GM19023 (cell line): ENCODE measurements at regions not wholly inside any gene's neighbourhood (a gene's known extent, or its start where the extent isn't known, plus 50 kb on each side); places are given as distances from the start of the nearest gene placed in this dataset.

ENCODE experiments used
- ATAC-seq: cut with Tn5 transposase; IDR thresholded peaks from one replicate; pipeline ENCODE4 v1.9.1; 2021; ENCODE audit warnings: mild to moderate bottlenecking, moderate library complexity; ENCODE audit not compliant: unreplicated experiment

- ATAC-seq: no peak
Observed at GRCh38 chr18:56323673-56324072, 314.7 kb downstream of the TXNL1 start.

GRCh38 chr18:56322406-56322805, 316.0 kb downstream of the TXNL1 start:
- no peak for ATAC-seq

- ATAC-seq: no peak
Observed at GRCh38 chr18:56321470-56321869, 316.9 kb downstream of the TXNL1 start.

- no peak for ATAC-seq
Observed at GRCh38 chr18:56319953-56320352, 318.4 kb downstream of the TXNL1 start.

DNA sequence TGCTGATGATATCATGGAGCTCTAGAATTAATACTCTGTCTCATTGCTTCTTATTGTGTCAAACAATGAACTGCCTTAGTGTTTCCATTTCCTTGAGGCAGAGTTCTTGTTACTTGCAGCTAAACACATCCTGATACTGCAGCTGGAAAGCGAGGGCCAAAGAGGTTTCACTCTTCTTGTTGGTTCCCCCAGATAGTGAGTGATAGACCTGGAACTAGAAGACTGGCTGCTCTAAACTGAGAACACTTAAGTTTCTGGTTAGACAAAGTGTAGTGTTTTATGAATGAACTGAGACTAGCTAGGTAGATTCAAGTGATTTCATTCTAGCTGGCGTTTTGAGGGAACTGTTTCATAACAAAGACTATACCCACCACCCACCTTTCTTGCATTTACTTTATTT, 321.7 kb downstream of the TXNL1 start:
- no peak for ATAC-seq

GRCh38 chr18:56315363-56315762, 323.0 kb downstream of the TXNL1 start:
- ATAC-seq: no peak

GRCh38 chr18:56314396-56314795, 324.0 kb downstream of the TXNL1 start:
- no peak for ATAC-seq

GRCh38 chr18:56312551-56313335, 325.6 kb downstream of the TXNL1 start:
- no peak for ATAC-seq

GRCh38 chr18:56309104-56309503, 329.3 kb downstream of the TXNL1 start:
- ATAC-seq: no peak

- ATAC-seq: no peak
Observed at GRCh38 chr18:56307354-56308170, 330.8 kb downstream of the TXNL1 start.

DNA sequence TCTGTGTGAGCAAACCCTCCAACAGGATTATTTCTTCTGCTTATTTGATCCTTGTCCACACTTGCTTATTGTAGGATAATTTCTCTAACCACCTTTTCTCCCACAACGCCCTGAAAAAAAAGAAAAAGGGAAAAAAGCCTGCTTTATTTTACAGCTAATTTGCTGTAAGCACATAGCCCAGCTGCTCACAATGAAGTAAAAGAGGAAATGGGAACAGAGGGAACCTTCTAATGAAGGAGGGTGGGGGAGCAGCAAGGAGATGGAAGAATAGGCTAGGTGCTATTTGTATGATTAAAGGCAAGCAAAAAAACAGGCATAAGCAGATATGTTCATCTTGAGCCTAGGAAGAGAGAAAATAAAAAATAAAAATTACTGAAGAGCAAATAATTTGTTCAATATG, 331.6 kb downstream of the TXNL1 start:
- no peak for ATAC-seq

GRCh38 chr18:56305583-56305982, 332.8 kb downstream of the TXNL1 start:
- no peak for ATAC-seq

- no peak for ATAC-seq
Observed at GRCh38 chr18:56302156-56302555, 336.2 kb downstream of the TXNL1 start.

- no peak for ATAC-seq
Observed at GRCh38 chr18:56299740-56300139, 338.7 kb downstream of the TXNL1 start.

GRCh38 chr18:56298935-56299334, 339.5 kb downstream of the TXNL1 start:
- ATAC-seq: no peak

GRCh38 chr18:56296381-56296780, 342.0 kb downstream of the TXNL1 start:
- ATAC-seq: no peak

DNA sequence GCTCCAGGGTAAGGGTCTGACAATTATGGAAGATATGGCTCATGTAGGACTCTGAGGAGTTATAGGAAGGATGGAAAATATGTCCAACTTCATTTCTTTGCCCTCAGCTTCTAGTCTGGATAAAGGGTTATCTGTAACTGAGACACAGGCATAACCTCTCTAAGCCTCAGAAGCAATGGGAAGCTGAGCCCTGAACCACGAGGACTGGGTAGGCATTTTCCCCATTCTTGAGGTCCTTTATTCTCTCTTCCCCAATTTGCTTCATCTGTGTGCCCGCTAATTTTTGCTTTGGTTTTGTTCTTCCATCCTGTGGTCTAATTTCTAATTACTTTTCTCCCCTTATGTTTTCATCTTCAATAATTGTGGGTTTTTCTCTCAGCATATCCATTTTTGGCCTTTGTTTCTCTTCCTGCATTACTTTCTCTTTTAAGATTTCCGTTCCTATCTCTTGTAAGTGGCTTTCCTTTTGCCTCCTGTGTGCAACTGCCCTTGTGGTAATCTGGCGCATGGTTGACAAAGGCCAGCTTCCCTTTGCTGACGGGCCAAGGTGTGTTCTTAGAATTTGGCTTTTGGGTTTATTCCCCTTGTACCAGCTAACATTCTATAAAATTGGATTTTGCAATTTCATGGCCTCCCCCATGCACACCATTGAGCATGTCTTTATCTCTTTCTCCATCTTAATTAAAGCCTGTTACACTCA, 343.8 kb downstream of the TXNL1 start:
- no peak for ATAC-seq

GRCh38 chr18:56291294-56291693, 347.1 kb downstream of the TXNL1 start:
- ATAC-seq: no peak

- no peak for ATAC-seq
Observed at GRCh38 chr18:56289381-56289780, 349.0 kb downstream of the TXNL1 start.

DNA sequence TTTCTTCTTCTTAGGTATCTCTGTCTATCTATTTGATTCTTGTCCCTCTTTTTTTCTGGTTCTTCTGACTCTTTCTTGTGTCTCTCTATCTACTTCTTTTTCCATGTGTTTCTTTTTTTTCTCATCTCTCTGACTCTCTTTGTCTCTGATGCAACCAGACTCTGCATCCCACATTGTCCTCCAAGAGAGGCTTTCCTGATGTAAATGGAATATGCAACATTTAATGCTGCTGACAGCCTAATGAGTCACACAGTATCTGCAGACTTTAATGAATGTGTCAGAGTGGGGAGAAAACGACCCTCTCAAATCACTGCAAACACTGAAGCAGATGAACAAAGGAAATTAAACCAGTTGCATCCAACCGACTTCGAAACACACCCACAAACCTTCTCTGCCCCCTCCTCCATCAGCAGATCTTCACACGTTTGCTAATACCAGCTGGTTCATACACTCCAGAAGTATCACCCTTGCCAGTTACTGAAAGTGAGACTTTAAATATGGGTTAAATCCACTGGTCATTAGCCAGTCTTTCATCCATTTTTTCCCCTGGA, 351.5 kb downstream of the TXNL1 start:
- no peak for ATAC-seq

DNA sequence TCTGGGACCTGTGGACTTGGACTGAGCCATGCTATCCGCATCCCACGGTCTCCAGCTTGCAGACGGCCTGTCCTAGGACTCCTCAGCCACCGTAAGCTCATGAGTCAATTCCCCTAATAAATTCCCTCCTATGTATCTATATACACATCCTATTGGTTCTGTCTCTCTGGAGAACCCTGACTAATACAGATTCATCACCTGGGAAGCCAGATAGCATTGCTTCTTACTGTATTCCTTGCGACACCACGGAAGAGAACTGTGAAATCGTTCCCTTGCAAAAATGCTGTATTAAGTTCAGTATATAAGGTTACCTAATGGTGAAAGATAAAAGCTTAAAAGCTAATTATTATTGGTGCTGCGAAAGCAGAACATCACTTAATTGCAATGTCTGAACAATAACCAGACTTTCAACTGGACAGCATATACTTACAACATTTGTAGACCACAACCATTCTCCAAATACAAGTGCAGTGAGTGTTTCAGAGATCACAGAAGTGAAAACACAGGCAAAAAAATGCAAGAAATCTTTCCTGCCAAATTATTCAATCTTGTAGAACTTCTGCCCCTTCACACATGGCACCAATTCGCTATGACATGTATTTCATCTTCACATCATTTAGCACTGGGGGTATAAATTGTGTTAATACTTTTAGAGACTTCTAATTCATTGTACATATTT, 352.9 kb downstream of the TXNL1 start:
- ATAC-seq: no peak
